ENCODE measurements at regions not wholly inside any gene's neighbourhood (a gene's known extent, or its start where the extent isn't known, plus 50 kb on each side); places are given as distances from the start of the nearest gene placed in this dataset.
A peak's percentile ranks its signal among the peaks of the same experiment; 100 is the strongest.

- Histone ChIP-seq H3K4me3 (no peak overlapping the region), H3K9ac (no peak overlapping the region), H3K27me3 (no peaks in the 10 kb centered on the region), H3K4me1 (no peaks in the 10 kb centered on the region), H3K27ac (no peak overlapping the region), H2AFZ (replicated peaks) (no peak overlapping the region), H3F3A (ENCODE audit: low read depth) (no peaks in the 10 kb centered on the region), H3K36me3 (no peaks in the 10 kb centered on the region), H4K20me1 (ENCODE audit: low read depth) (no peaks in the 10 kb centered on the region), H3K79me2 (ENCODE audit: low read depth) (no peaks in the 10 kb centered on the region), H3K4me2 (no peak overlapping the region), H3K9me3 (ENCODE audit: low read depth) (peaks cover 5% of the 10 kb centered on the region)
- H3K36me3 Mint-ChIP-seq: no peaks in the 10 kb centered on the region
- no peaks in the 10 kb centered on the region for H3K4me1 Mint-ChIP-seq
- peak; percentile 27 for DNase-seq (ENCODE audit: low spot score)
- H3K4me3 Mint-ChIP-seq: no peak overlapping the region
- H3K27me3 Mint-ChIP-seq (ENCODE audit: insufficient read depth, low read depth): no peaks in the 10 kb centered on the region
- H3K27ac Mint-ChIP-seq: no peak overlapping the region
- TF ChIP-seq CTCF (IDR thresholded peaks at IDR 0.05) (peak; percentile 40), EZH2phosphoT487 (IDR thresholded peaks at IDR 0.05) (no peak), EZH2 (IDR thresholded peaks at IDR 0.05) (no peak)
- peaks cover 8% of the 10 kb centered on the region for H3K9me3 Mint-ChIP-seq
These were observed 614.1 kb upstream of the CDH9 start for GRCh38 chr5:27652505-27652904.

GRCh38 chr5:27639005-27639612, 600.7 kb upstream of the CDH9 start:
- Histone ChIP-seq H3K4me1 (no peaks in the 10 kb centered on the region), H3K9me3 (ENCODE audit: low read depth) (no peaks in the 10 kb centered on the region), H3K4me2 (no peak overlapping the region), H3K27ac (no peak overlapping the region), H3F3A (ENCODE audit: low read depth) (no peaks in the 10 kb centered on the region), H3K36me3 (no peaks in the 10 kb centered on the region), H3K9ac (no peak overlapping the region), H2AFZ (replicated peaks) (peak overlapping the region; percentile 55), H3K27me3 (no peaks in the 10 kb centered on the region), H4K20me1 (ENCODE audit: low read depth) (no peaks in the 10 kb centered on the region), H3K4me3 (no peak overlapping the region), H3K79me2 (ENCODE audit: low read depth) (no peaks in the 10 kb centered on the region)
- peaks cover 17% of the 10 kb centered on the region for H3K9me3 Mint-ChIP-seq
- no peak overlapping the region for H3K27ac Mint-ChIP-seq
- H3K27me3 Mint-ChIP-seq (ENCODE audit: insufficient read depth, low read depth): no peaks in the 10 kb centered on the region
- TF ChIP-seq EZH2 (IDR thresholded peaks at IDR 0.05) (no peak), EZH2phosphoT487 (IDR thresholded peaks at IDR 0.05) (no peak), CTCF (IDR thresholded peaks at IDR 0.05) (no peak)
- no peaks in the 10 kb centered on the region for H3K36me3 Mint-ChIP-seq
- DNase-seq (ENCODE audit: low spot score): no peak
- H3K4me1 Mint-ChIP-seq: no peaks in the 10 kb centered on the region
- H3K4me3 Mint-ChIP-seq: no peak overlapping the region

DNA sequence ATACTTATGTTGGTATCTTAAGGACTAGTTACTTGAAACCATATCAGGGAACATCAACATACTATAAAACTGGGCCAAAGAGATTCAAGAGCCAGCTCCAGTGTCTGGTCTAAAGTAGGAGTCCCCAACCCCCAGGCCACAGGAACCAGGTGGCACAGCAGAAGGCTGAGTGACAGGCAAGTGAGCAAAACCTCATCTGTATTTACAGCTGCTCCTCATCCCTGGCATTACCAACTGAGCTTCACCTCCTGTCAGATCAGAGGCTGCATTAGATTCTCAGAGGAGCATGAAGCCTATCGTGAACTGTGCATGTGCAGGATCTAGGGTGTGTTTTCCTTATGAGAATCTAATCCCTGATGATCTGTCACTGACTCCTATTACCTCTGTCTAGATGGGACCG, 581.6 kb upstream of the CDH9 start:
- H3K4me3 Mint-ChIP-seq: no peak overlapping the region
- no peaks in the 10 kb centered on the region for H3K4me1 Mint-ChIP-seq
- no peak overlapping the region for H3K27ac Mint-ChIP-seq
- TF ChIP-seq CTCF (IDR thresholded peaks at IDR 0.05): no peak
- no peak overlapping the region for H3K9ac ChIP-seq
- no peaks in the 10 kb centered on the region for H3K9me3 ChIP-seq (ENCODE audit: low read depth)
- DNase-seq (ENCODE audit: low spot score): no peak
- H3K27ac ChIP-seq: no peak overlapping the region
- H3K9me3 Mint-ChIP-seq: no peaks in the 10 kb centered on the region
- no peak overlapping the region for H3K4me3 ChIP-seq
- H3F3A ChIP-seq (ENCODE audit: low read depth): no peaks in the 10 kb centered on the region
- H3K4me2 ChIP-seq: no peak overlapping the region
- H4K20me1 ChIP-seq (ENCODE audit: low read depth): no peaks in the 10 kb centered on the region
- H2AFZ ChIP-seq (replicated peaks): no peak overlapping the region
- H3K79me2 ChIP-seq (ENCODE audit: low read depth): no peaks in the 10 kb centered on the region
- no peaks in the 10 kb centered on the region for H3K36me3 ChIP-seq
- no peaks in the 10 kb centered on the region for H3K27me3 Mint-ChIP-seq (ENCODE audit: insufficient read depth, low read depth)
- H3K27me3 ChIP-seq: no peaks in the 10 kb centered on the region
- H3K36me3 Mint-ChIP-seq: no peaks in the 10 kb centered on the region
- H3K4me1 ChIP-seq: no peaks in the 10 kb centered on the region
